GOT3 (cell line): ENCODE measurements at regions not wholly inside any gene's neighbourhood (a gene's known extent, or its start where the extent isn't known, plus 50 kb on each side); places are given as distances from the start of the nearest gene placed in this dataset.
"Not testable (repeated sequence)": the region's sequence is repeated elsewhere in the genome, so short reads cannot be mapped to it uniquely, and the experiment has no call there.

Source experiments
- DNase-seq: peaks from one replicate; lab custom pipeline; 2025; ENCODE audit warnings: mixed read lengths; lab: John Stamatoyannopoulos, UW

GRCh38 chr13:44661936-44662335 is 85.8 kb upstream of the TSC22D1 start:
- no peak for DNase-seq

- no peak for DNase-seq
Measured at GRCh38 chr13:44660050-44660449, 83.9 kb upstream of the TSC22D1 start.

- no peak for DNase-seq
Measured at GRCh38 chr13:44652962-44653660, 77.0 kb upstream of the TSC22D1 start.

- DNase-seq: no peak
Measured at GRCh38 chr13:44652168-44652567, 76.0 kb upstream of the TSC22D1 start.

- DNase-seq: no peak
Measured at GRCh38 chr13:44651724-44652123, 75.6 kb upstream of the TSC22D1 start.

- no peak for DNase-seq
Measured at GRCh38 chr13:44651209-44651608, 75.1 kb upstream of the TSC22D1 start.

GRCh38 chr13:44649834-44650233 is 73.7 kb upstream of the TSC22D1 start:
- no peak for DNase-seq

GRCh38 chr13:44649104-44649428 is 72.9 kb upstream of the TSC22D1 start:
- DNase-seq: no peak

- DNase-seq: no peak
Measured at GRCh38 chr13:44648392-44649103, 72.4 kb upstream of the TSC22D1 start.

GRCh38 chr13:44647560-44647959 is 71.4 kb upstream of the TSC22D1 start:
- not testable (repeated sequence) for DNase-seq

GRCh38 chr13:44646044-44646443 is 69.9 kb upstream of the TSC22D1 start:
- DNase-seq: no peak

GRCh38 chr13:44643256-44643655 is 67.1 kb upstream of the TSC22D1 start:
- DNase-seq: no peak

- no peak for DNase-seq
Measured at GRCh38 chr13:44637581-44637980, 61.5 kb upstream of the TSC22D1 start.

GRCh38 chr13:44629465-44630183 is 53.5 kb upstream of the TSC22D1 start:
- no peak for DNase-seq

- not testable (repeated sequence) for DNase-seq
Measured at GRCh38 chr13:44628826-44629225, 52.7 kb upstream of the TSC22D1 start.

- DNase-seq: no peak
Measured at GRCh38 chr13:44627441-44627840, 51.3 kb upstream of the TSC22D1 start.

- no peak for DNase-seq
Measured at GRCh38 chr13:44626176-44626575, 50.0 kb upstream of the TSC22D1 start.
